Mesothelial cell of epicardium (in vitro differentiated cells): ENCODE measurements at regions not wholly inside any gene's neighbourhood (a gene's known extent, or its start where the extent isn't known, plus 50 kb on each side); places are given as distances from the start of the nearest gene placed in this dataset.

Experiments
- DNase-seq, 2 experiments: peaks; one replicate each; pipeline ENCODE4 v3.0.0; 2021; ENCODE audit warnings: low spot score in 2 of 2; ENCODE audit not compliant: unreplicated experiment in 2 of 2
- H3K27ac Mint-ChIP-seq: 2 replicates; pipeline ENCODE4 v1.8.0; 2021; ENCODE audit warnings: mixed read lengths
- H3K27me3 Mint-ChIP-seq: 2 replicates; pipeline ENCODE4 v1.8.0; 2021; ENCODE audit warnings: low read depth, mixed read lengths
- H3K36me3 Mint-ChIP-seq: 2 replicates; pipeline ENCODE4 v1.8.0; 2021; ENCODE audit warnings: mixed read lengths
- H3K4me1 Mint-ChIP-seq: 2 replicates; pipeline ENCODE4 v1.8.0; 2021; ENCODE audit warnings: mixed read lengths
- H3K4me3 Mint-ChIP-seq: 2 replicates; pipeline ENCODE4 v1.8.0; 2021; ENCODE audit warnings: mild to moderate bottlenecking, moderate library complexity, mixed read lengths
- H3K9me3 Mint-ChIP-seq: 2 replicates; pipeline ENCODE4 v1.8.0; 2021; ENCODE audit warnings: mixed read lengths
- TF ChIP-seq, protein P1 (sequence below): fragments of 200-600 bp; sonication (generic); IDR thresholded peaks from one replicate; pipeline ENCODE4 v1.5.0; 2021; ENCODE audit warnings: antibody characterized with exemption; ENCODE audit not compliant: unreplicated experiment

DNA sequence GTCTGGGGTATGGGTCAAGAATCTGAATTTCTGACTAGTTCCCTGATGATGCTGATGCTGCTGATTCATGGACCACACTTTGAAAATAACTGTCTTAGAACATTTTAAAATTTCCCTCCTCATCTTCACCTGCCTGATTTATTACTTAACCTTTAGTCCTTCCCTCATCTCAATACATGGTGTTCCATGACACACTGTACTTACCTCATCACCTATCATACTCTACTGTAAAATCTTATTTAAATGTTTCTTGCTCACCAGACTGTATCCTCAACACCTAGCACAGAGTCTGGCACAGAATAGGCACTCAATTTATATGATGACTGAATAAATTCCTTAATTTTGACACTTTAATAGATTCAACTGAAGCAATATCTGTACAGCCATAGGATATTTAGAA lies 95.7 kb downstream of the FAM161A start:
- Mint-ChIP-seq H3K27ac (no peak overlapping the region), H3K4me1 (peaks cover 2% of the 10 kb centered on the region), H3K9me3 (peaks cover 13% of the 10 kb centered on the region), H3K4me3 (no peak overlapping the region), H3K36me3 (peaks cover 3% of the 10 kb centered on the region), H3K27me3 (no peaks in the 10 kb centered on the region)
- TF ChIP-seq, protein P1, sequence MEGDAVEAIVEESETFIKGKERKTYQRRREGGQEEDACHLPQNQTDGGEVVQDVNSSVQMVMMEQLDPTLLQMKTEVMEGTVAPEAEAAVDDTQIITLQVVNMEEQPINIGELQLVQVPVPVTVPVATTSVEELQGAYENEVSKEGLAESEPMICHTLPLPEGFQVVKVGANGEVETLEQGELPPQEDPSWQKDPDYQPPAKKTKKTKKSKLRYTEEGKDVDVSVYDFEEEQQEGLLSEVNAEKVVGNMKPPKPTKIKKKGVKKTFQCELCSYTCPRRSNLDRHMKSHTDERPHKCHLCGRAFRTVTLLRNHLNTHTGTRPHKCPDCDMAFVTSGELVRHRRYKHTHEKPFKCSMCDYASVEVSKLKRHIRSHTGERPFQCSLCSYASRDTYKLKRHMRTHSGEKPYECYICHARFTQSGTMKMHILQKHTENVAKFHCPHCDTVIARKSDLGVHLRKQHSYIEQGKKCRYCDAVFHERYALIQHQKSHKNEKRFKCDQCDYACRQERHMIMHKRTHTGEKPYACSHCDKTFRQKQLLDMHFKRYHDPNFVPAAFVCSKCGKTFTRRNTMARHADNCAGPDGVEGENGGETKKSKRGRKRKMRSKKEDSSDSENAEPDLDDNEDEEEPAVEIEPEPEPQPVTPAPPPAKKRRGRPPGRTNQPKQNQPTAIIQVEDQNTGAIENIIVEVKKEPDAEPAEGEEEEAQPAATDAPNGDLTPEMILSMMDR, result no peak
- DNase-seq, result no peak

DNA sequence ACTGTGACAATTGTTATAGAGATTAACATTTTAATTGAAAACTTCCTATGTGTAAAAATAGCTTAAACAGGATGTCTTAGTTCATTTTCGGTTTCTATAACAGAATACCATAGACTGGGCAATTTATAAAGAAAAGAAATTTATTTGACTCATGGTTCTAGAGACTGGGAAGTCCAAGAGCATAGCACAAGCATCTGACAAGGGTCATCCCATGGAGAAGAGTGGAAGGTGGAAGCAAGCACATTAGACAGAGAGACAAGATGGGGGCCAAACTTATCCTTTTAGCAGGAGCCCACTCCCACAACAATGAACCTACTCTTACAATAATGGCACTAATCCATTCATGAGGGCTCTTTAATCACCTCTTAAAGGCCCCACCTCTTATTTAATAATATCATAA lies 100.3 kb downstream of the FAM161A start:
- Mint-ChIP-seq H3K36me3 (peaks cover 3% of the 10 kb centered on the region), H3K9me3 (peaks cover 15% of the 10 kb centered on the region), H3K27me3 (no peaks in the 10 kb centered on the region), H3K4me1 (peaks cover 5% of the 10 kb centered on the region), H3K27ac (no peak overlapping the region), H3K4me3 (no peak overlapping the region)
- TF ChIP-seq, protein P1, result no peak
- no peak for DNase-seq

DNA sequence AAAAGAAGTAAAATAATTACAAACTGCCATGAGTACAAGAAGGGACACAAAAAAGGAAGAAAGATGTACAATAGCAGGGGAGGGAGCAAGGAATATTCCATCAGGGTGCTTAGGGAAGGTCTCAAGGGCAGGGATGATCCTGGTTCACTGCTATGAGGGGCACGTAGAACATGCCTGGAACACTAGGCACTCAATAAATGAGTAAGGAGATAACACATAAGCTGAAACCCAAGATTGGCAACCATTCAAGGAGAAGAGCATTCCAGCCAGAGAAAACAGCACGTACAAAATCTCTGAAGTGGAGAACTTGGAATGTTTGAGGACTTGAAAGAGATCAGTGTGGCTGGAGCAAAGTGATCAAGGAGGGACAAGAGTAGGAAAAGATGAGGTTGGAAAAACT lies 103.2 kb downstream of the FAM161A start:
- TF ChIP-seq, protein P1, result no peak
- H3K4me1 Mint-ChIP-seq, result peaks cover 5% of the 10 kb centered on the region
- no peak overlapping the region for H3K27ac Mint-ChIP-seq
- H3K27me3 Mint-ChIP-seq, result no peaks in the 10 kb centered on the region
- peaks cover 3% of the 10 kb centered on the region for H3K36me3 Mint-ChIP-seq
- no peak for DNase-seq
- H3K9me3 Mint-ChIP-seq, result peaks cover 9% of the 10 kb centered on the region
- H3K4me3 Mint-ChIP-seq, result no peak overlapping the region

DNA sequence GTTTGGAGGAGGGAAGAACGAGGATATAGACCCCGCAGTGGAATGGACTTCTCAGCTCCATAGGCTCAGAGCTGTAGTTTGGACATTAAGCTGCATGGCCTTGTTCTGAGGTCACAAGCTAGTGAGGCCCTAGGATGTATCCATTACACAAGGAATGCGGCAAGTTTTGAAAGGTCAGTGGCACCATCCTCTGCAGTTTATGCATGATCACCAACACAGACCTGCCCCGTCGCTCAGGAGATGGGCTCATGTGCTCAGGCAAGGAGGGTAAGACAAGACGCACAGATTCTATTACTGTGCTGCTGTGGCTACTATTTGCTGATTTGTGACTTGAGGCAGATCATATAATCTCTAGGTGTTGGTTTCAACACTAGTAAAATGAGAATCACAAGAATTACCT lies 110.9 kb downstream of the FAM161A start:
- H3K27me3 Mint-ChIP-seq, result no peaks in the 10 kb centered on the region

DNA sequence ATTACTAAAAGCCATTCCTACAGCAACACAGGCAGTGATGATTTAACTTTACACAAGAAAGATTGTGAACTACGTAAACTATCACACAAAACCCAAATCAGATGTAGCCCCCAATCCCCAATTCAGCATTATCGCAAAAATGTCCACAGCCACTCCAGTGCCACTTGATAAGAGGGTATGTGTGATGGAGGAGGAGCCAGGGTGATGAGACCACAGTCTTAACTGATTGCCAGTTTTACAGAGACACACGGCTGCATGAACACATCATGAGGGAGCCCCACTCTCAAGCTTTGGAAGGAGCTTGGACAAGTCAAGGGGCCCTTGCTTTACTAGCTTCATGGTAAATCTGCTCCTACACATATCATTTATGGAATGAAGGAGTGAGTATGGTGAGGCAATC lies 116.0 kb downstream of the FAM161A start:
- no peak for DNase-seq
- no peak overlapping the region for H3K4me3 Mint-ChIP-seq
- no peaks in the 10 kb centered on the region for H3K36me3 Mint-ChIP-seq
- no peaks in the 10 kb centered on the region for H3K9me3 Mint-ChIP-seq
- TF ChIP-seq, protein P1, result no peak
- H3K27ac Mint-ChIP-seq, result no peak overlapping the region
- peaks cover 1% of the 10 kb centered on the region for H3K27me3 Mint-ChIP-seq
- H3K4me1 Mint-ChIP-seq, result no peaks in the 10 kb centered on the region

More for the DNA sequence above, 110.9 kb downstream of the FAM161A start:
- DNase-seq, result no peak
- no peak overlapping the region for H3K4me3 Mint-ChIP-seq
- no peaks in the 10 kb centered on the region for H3K4me1 Mint-ChIP-seq
- H3K36me3 Mint-ChIP-seq, result no peaks in the 10 kb centered on the region
- TF ChIP-seq, protein P1, result no peak
- no peak overlapping the region for H3K27ac Mint-ChIP-seq
- no peaks in the 10 kb centered on the region for H3K9me3 Mint-ChIP-seq

DNA sequence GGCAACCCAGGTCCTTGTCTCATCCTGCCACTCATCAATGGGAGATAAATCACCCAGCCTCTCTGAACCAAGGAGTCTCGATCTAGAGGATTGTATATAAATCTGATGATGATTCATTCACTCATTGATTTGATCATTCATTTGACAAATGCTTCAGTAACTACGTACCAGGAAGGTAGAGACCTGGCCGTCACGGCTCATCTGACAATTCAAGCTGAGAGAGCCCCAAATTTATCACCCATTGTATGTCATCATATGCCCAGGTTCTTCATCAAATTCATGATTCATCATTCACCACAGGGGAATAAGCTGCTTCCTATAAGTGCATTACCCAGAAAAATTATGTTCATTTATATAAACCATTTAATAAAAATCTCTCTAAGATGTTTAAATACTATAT lies 116.9 kb downstream of the FAM161A start:
- DNase-seq, result no peak
- Mint-ChIP-seq H3K27me3 (peaks cover 1% of the 10 kb centered on the region), H3K4me3 (no peak overlapping the region), H3K9me3 (no peaks in the 10 kb centered on the region), H3K27ac (no peak overlapping the region), H3K36me3 (no peaks in the 10 kb centered on the region), H3K4me1 (no peaks in the 10 kb centered on the region)
- TF ChIP-seq, protein P1, result no peak
